HEK293 (cell line): ENCODE measurements at regions not wholly inside any gene's neighbourhood (a gene's known extent, or its start where the extent isn't known, plus 50 kb on each side); places are given as distances from the start of the nearest gene placed in this dataset.
A peak's percentile ranks its signal among the peaks of the same experiment; 100 is the strongest.

Experiments
- CTCF ChIA-PET: fragments of 350-600 bp; formaldehyde crosslinking; extraction: SDS; loops from one replicate; lab custom pipeline; 2021; ENCODE audit warnings: antibody characterized with exemption; lab: Yijun Ruan, JAX
- POLR2A ChIA-PET: fragments of 300-600 bp; formaldehyde crosslinking; extraction: SDS; loops from one replicate; lab custom pipeline; 2020; ENCODE audit warnings: antibody characterized with exemption, inconsistent platforms; lab: Yijun Ruan, JAX
- H3K27ac ChIP-seq: fragments of 200-500 bp; sonication (Bioruptor generic); 2 replicates; pipeline ENCODE4 v1.5.1; 2014; ENCODE audit warnings: low read depth, low read length, control low read depth, inconsistent platforms; ENCODE audit errors: extremely low read depth
- H3K36me3 ChIP-seq, 2 experiments: fragments of 200-500 bp in 1 of 2; sonication (Bioruptor generic) in 1 of 2; 1 replicate in 1 of 2; 2 replicates in 1 of 2; pipeline ENCODE4 v1.5.1; 2014 to 2017; ENCODE audit warnings: inconsistent platforms in 2 of 2, low read length in 2 of 2; ENCODE audit not compliant: control insufficient read depth in 2 of 2, insufficient read depth in 1 of 2
- H3K4me1 ChIP-seq: fragments of 200-500 bp; sonication (Bioruptor generic); 2 replicates; pipeline ENCODE4 v1.5.1; 2014; ENCODE audit warnings: mild to moderate bottlenecking, low read length, inconsistent platforms; ENCODE audit not compliant: control insufficient read depth, insufficient read depth
- H3K4me3 ChIP-seq: 2 replicates; pipeline ENCODE4 v1.5.1; 2011; ENCODE audit warnings: low read depth, mild to moderate bottlenecking, control low read depth, low read length, moderate library complexity
- H3K9me3 ChIP-seq: fragments of 200-500 bp; sonication (Bioruptor generic); 2 replicates; pipeline ENCODE4 v1.5.1; 2014; ENCODE audit warnings: low read depth, low read length, inconsistent platforms; ENCODE audit not compliant: control insufficient read depth, insufficient read depth
- GFI1B ChIP-seq: fragments of 450-650 bp; formaldehyde crosslinking; IDR thresholded peaks from 2 replicates; pipeline ENCODE4 v1.5.1; 2016; ENCODE audit warnings: missing biosample characterization, missing genetic modification characterization
- GLIS1 ChIP-seq: fragments of 450-650 bp; formaldehyde crosslinking; IDR thresholded peaks from 2 replicates; pipeline ENCODE4 v1.5.1; 2016; ENCODE audit warnings: missing biosample characterization, missing genetic modification characterization
- HIC1 ChIP-seq: fragments of 450-650 bp; formaldehyde crosslinking; IDR thresholded peaks from 2 replicates; pipeline ENCODE4 v1.5.1; 2016; ENCODE audit warnings: missing biosample characterization, missing genetic modification characterization
- HOXD13 ChIP-seq: sonication (generic); formaldehyde crosslinking; IDR thresholded peaks from 2 replicates; pipeline ENCODE4 v1.8.0; 2022; ENCODE audit warnings: missing genetic modification reagents, borderline replicate concordance
- IKZF3 ChIP-seq: fragments of 450-650 bp; IDR thresholded peaks from 2 replicates; pipeline ENCODE4 v1.5.0; 2018; ENCODE audit warnings: missing biosample characterization, mild to moderate bottlenecking, missing genetic modification characterization, moderate library complexity
- MZF1 ChIP-seq: fragments of 450-650 bp; formaldehyde crosslinking; IDR thresholded peaks from 2 replicates; pipeline ENCODE4 v1.5.1; 2017; ENCODE audit warnings: missing biosample characterization, missing genetic modification characterization, borderline replicate concordance
- OSR2 ChIP-seq: fragments of 450-650 bp; formaldehyde crosslinking; IDR thresholded peaks from 2 replicates; pipeline ENCODE4 v1.5.1; 2016; ENCODE audit warnings: missing biosample characterization, missing genetic modification characterization
- REPIN1 ChIP-seq: fragments of 450-650 bp; formaldehyde crosslinking; IDR thresholded peaks from 2 replicates; pipeline ENCODE4 v1.5.1; 2017; ENCODE audit warnings: missing biosample characterization, missing genetic modification characterization, low read depth
- TSHZ1 ChIP-seq: fragments of 450-650 bp; formaldehyde crosslinking; IDR thresholded peaks from 2 replicates; pipeline ENCODE4 v1.5.1; 2016; ENCODE audit warnings: missing biosample characterization, missing genetic modification characterization, borderline replicate concordance
- ZNF121 ChIP-seq: fragments of 450-650 bp; formaldehyde crosslinking; IDR thresholded peaks from 2 replicates; pipeline ENCODE4 v1.5.1; 2016; ENCODE audit warnings: missing biosample characterization, missing genetic modification characterization
- ZNF157 ChIP-seq: fragments of 450-650 bp; formaldehyde crosslinking; IDR thresholded peaks from 2 replicates; pipeline ENCODE4 v1.5.1; 2016; ENCODE audit warnings: missing biosample characterization, missing genetic modification characterization
- ZNF239 ChIP-seq: fragments of 450-650 bp; formaldehyde crosslinking; IDR thresholded peaks from 2 replicates; pipeline ENCODE4 v1.5.1; 2016; ENCODE audit warnings: missing biosample characterization, missing genetic modification characterization
- ZNF280D ChIP-seq: fragments of 450-650 bp; formaldehyde crosslinking; IDR thresholded peaks from 2 replicates; pipeline ENCODE4 v1.5.1; 2016; ENCODE audit warnings: missing biosample characterization, missing genetic modification characterization
- ZNF433 ChIP-seq: fragments of 450-650 bp; formaldehyde crosslinking; IDR thresholded peaks from 2 replicates; pipeline ENCODE4 v1.5.1; 2016; ENCODE audit warnings: missing biosample characterization, missing genetic modification characterization, low read depth
- ZNF510 ChIP-seq: fragments of 450-650 bp; formaldehyde crosslinking; IDR thresholded peaks from 2 replicates; pipeline ENCODE4 v1.5.1; 2018; ENCODE audit warnings: mild to moderate bottlenecking, missing genetic modification characterization, missing biosample characterization; ENCODE audit not compliant: insufficient replicate concordance
- ZNF561 ChIP-seq: fragments of 450-650 bp; IDR thresholded peaks from 2 replicates; pipeline ENCODE4 v1.5.1; 2018; ENCODE audit warnings: missing biosample characterization, missing genetic modification characterization, borderline replicate concordance
- ZNF596 ChIP-seq: fragments of 450-650 bp; IDR thresholded peaks from 2 replicates; pipeline ENCODE4 v1.5.0; 2018; ENCODE audit warnings: missing biosample characterization, mild to moderate bottlenecking, missing genetic modification characterization, moderate library complexity
- ZNF600 ChIP-seq: fragments of 450-650 bp; formaldehyde crosslinking; IDR thresholded peaks from 2 replicates; pipeline ENCODE4 v1.5.1; 2016; ENCODE audit warnings: missing biosample characterization, missing genetic modification characterization
- ZNF639 ChIP-seq: fragments of 450-650 bp; formaldehyde crosslinking; IDR thresholded peaks from 2 replicates; pipeline ENCODE4 v1.5.1; 2016; ENCODE audit warnings: missing biosample characterization, missing genetic modification characterization
- ZNF664 ChIP-seq: fragments of 450-650 bp; formaldehyde crosslinking; IDR thresholded peaks from 2 replicates; pipeline ENCODE4 v1.5.1; 2016; ENCODE audit warnings: missing biosample characterization, missing genetic modification characterization
- ZNF701 ChIP-seq: fragments of 450-650 bp; formaldehyde crosslinking; IDR thresholded peaks from 2 replicates; pipeline ENCODE4 v1.5.1; 2016; ENCODE audit warnings: missing biosample characterization, missing genetic modification characterization
- ZNF837 ChIP-seq: fragments of 450-650 bp; formaldehyde crosslinking; IDR thresholded peaks from 2 replicates; pipeline ENCODE4 v1.5.1; 2016; ENCODE audit warnings: missing biosample characterization, missing genetic modification characterization
- ZSCAN30 ChIP-seq: fragments of 450-650 bp; IDR thresholded peaks from 2 replicates; pipeline ENCODE4 v1.5.1; 2018; ENCODE audit warnings: missing biosample characterization, mild to moderate bottlenecking, missing genetic modification characterization, moderate library complexity
- ZXDB ChIP-seq: fragments of 450-650 bp; formaldehyde crosslinking; IDR thresholded peaks from 2 replicates; pipeline ENCODE4 v1.5.1; 2016; ENCODE audit warnings: missing biosample characterization, missing genetic modification characterization

GRCh38 chr13:26950546-26950945, 190.0 kb upstream of the GPR12 start:
- CTCF ChIA-PET: interaction anchor here (0.6 to 2.7 kb wide), 9 partner anchors 10 to 876 kb away, joined by 3 to 11 read pairs (median 7); no protein-coding TSS in a partner anchor
- POLR2A ChIA-PET: no interaction called here
- peaks cover 21% of the 10 kb centered on the region for H3K4me1 ChIP-seq
- TF ChIP-seq GLIS1 (tag by site-specific recombination) (peak; percentile 20; the same call in 1 of the 2 replicates), HOXD13 (CRISPR knock-in tag) (no peak), ZNF837 (no peak), ZNF280D (tag by site-specific recombination) (no peak), GFI1B (tag by site-specific recombination) (no peak), ZNF600 (no peak), ZNF639 (no peak), ZNF510 (tag by site-specific recombination) (no peak)
- TF ChIP-seq, all 188 proteins: peak for 1
- Histone ChIP-seq H3K27ac (no peak overlapping the region; the same call in 1 of the 2 replicates), H3K9me3 (no peaks in the 10 kb centered on the region), H3K4me3 (no peak overlapping the region), H3K36me3 (no peaks in the 10 kb centered on the region)

GRCh38 chr13:26949701-26950502, 189.3 kb upstream of the GPR12 start:
- no peak overlapping the region for H3K4me3 ChIP-seq
- POLR2A ChIA-PET: interaction anchor here (0.6 kb wide), 1 partner anchor 1311 kb away, joined by 3 read pairs; no protein-coding TSS in a partner anchor
- TF ChIP-seq ZNF157 (tag by site-specific recombination): no peak
- 0 out of 2 replicates have a peak, but pooled peaks have one; percentile 32 for TF ChIP-seq TSHZ1
- TF ChIP-seq ZNF596 (tag by site-specific recombination): 0 out of 2 replicates have a peak, but pooled peaks have one; percentile 8
- 0 out of 2 replicates have a peak, but pooled peaks have one; percentile 12 for TF ChIP-seq ZSCAN30 (tag by site-specific recombination)
- TF ChIP-seq ZNF664 (tag by site-specific recombination): 0 out of 2 replicates have a peak, but pooled peaks have one; percentile 22
- TF ChIP-seq REPIN1 (tag by site-specific recombination): no peak
- no peak for TF ChIP-seq ZNF701 (tag by site-specific recombination)
- 0 out of 2 replicates have a peak, but pooled peaks have one; percentile 30 for TF ChIP-seq IKZF3 (tag by site-specific recombination)
- TF ChIP-seq ZNF433 (tag by site-specific recombination): no peak
- TF ChIP-seq OSR2 (tag by site-specific recombination): peak; percentile 93
- TF ChIP-seq MZF1 (tag by site-specific recombination): peak; percentile 28; the same call in 1 of the 2 replicates
- no peak for TF ChIP-seq ZNF121 (tag by site-specific recombination)
- peak; percentile 78 for TF ChIP-seq ZXDB (tag by site-specific recombination)
- no peak for TF ChIP-seq ZNF561 (tag by site-specific recombination)
- peak; percentile 83 for TF ChIP-seq GLIS1 (tag by site-specific recombination)
- TF ChIP-seq HIC1 (tag by site-specific recombination): no peak
- TF ChIP-seq ZNF239 (tag by site-specific recombination): no peak

More at GRCh38 chr13:26949701-26950502, 189.3 kb upstream of the GPR12 start:
- H3K27ac ChIP-seq: no peak overlapping the region; the same call in 1 of the 2 replicates
- H3K36me3 ChIP-seq: no peaks in the 10 kb centered on the region
- peaks cover 15% of the 10 kb centered on the region; the same call in 1 of the 2 replicates for H3K4me1 ChIP-seq
- H3K9me3 ChIP-seq: no peaks in the 10 kb centered on the region
- CTCF ChIA-PET: interaction anchor here (0.6 to 1.6 kb wide), 9 partner anchors 9 to 877 kb away, joined by 3 to 9 read pairs (median 5); no protein-coding TSS in a partner anchor
